H9 (cell line): ENCODE measurements at regions not wholly inside any gene's neighbourhood (a gene's known extent, or its start where the extent isn't known, plus 50 kb on each side); places are given as distances from the start of the nearest gene placed in this dataset.
A peak's percentile ranks its signal among the peaks of the same experiment; 100 is the strongest.
"Not testable (repeated sequence)": the region's sequence is repeated elsewhere in the genome, so short reads cannot be mapped to it uniquely, and the experiment has no call there.

ENCODE experiments used
- DNase-seq: peaks from one replicate; pipeline ENCODE4 v3.0.0-alpha.2; 2017
- H2AFZ ChIP-seq: one replicate; pipeline ENCODE4 v1.6.1; 2013; ENCODE audit warnings: mild to moderate bottlenecking, low read length, control low read depth, moderate library complexity
- H2AK5ac ChIP-seq: 2 replicates; pipeline ENCODE4 v1.6.1; 2013; ENCODE audit warnings: low read length, control low read depth, mixed read lengths; ENCODE audit not compliant: insufficient read length
- H2BK120ac ChIP-seq: one replicate; pipeline ENCODE4 v1.6.1; 2013; ENCODE audit warnings: low read depth, mild to moderate bottlenecking, low read length, control low read depth, inconsistent platforms; ENCODE audit not compliant: poor library complexity, severe bottlenecking
- H2BK12ac ChIP-seq: 2 replicates; pipeline ENCODE4 v1.6.1; 2013; ENCODE audit warnings: low read length, control low read depth, mixed read lengths, low read depth; ENCODE audit not compliant: insufficient read length
- H2BK15ac ChIP-seq: 2 replicates; pipeline ENCODE4 v1.6.1; 2013; ENCODE audit warnings: low read depth, low read length, control low read depth
- H2BK20ac ChIP-seq: one replicate; pipeline ENCODE4 v1.6.1; 2013; ENCODE audit warnings: low read depth, mild to moderate bottlenecking, low read length, control low read depth, inconsistent platforms; ENCODE audit not compliant: poor library complexity, severe bottlenecking
- H2BK5ac ChIP-seq: 2 replicates; pipeline ENCODE4 v1.6.1; 2013; ENCODE audit warnings: low read length, control low read depth, mixed read lengths; ENCODE audit not compliant: insufficient read length
- H3K14ac ChIP-seq: 2 replicates; pipeline ENCODE4 v1.6.1; 2013; ENCODE audit warnings: low read length, control low read depth; ENCODE audit not compliant: insufficient read depth
- H3K18ac ChIP-seq: 2 replicates; pipeline ENCODE4 v1.6.1; 2013; ENCODE audit warnings: low read depth, mild to moderate bottlenecking, mixed read lengths, low read length, control low read depth; ENCODE audit not compliant: insufficient read length
- H3K23ac ChIP-seq: 2 replicates; pipeline ENCODE4 v1.6.1; 2013; ENCODE audit warnings: low read length, control low read depth, mixed read lengths, low read depth; ENCODE audit not compliant: insufficient read length
- H3K23me2 ChIP-seq: 2 replicates; pipeline ENCODE4 v1.6.1; 2013; ENCODE audit warnings: low read depth, mild to moderate bottlenecking, mixed read lengths, low read length, control low read depth; ENCODE audit not compliant: insufficient read length, poor library complexity, severe bottlenecking
- H3K27ac ChIP-seq: 2 replicates; pipeline ENCODE4 v1.5.1; 2013; ENCODE audit warnings: low read length, control low read depth, mixed read lengths, low read depth; ENCODE audit not compliant: insufficient read length
- H3K27me3 ChIP-seq: 2 replicates; pipeline ENCODE4 v1.6.1; 2013; ENCODE audit warnings: low read length, control low read depth, inconsistent platforms; ENCODE audit not compliant: insufficient read depth
- H3K4ac ChIP-seq: 2 replicates; pipeline ENCODE4 v1.6.1; 2013; ENCODE audit warnings: low read depth, mild to moderate bottlenecking, control low read depth, inconsistent platforms, low read length, moderate library complexity
- H3K4me1 ChIP-seq: 2 replicates; pipeline ENCODE4 v1.6.1; 2013; ENCODE audit warnings: low read length, control low read depth, inconsistent platforms; ENCODE audit not compliant: insufficient read depth
- H3K4me2 ChIP-seq: 2 replicates; pipeline ENCODE4 v1.6.1; 2013; ENCODE audit warnings: low read length, control low read depth, mixed read lengths; ENCODE audit not compliant: insufficient read length, insufficient read depth
- H3K56ac ChIP-seq: 2 replicates; pipeline ENCODE4 v1.6.1; 2013; ENCODE audit warnings: low read depth, mild to moderate bottlenecking, mixed read lengths, low read length, control low read depth; ENCODE audit not compliant: insufficient read length
- H3K79me1 ChIP-seq: 2 replicates; pipeline ENCODE4 v1.6.1; 2013; ENCODE audit warnings: low read depth, mild to moderate bottlenecking, moderate library complexity, low read length, control low read depth, inconsistent platforms; ENCODE audit not compliant: insufficient read depth, poor library complexity, severe bottlenecking
- H3K79me2 ChIP-seq: 2 replicates; pipeline ENCODE4 v1.6.1; 2013; ENCODE audit warnings: low read length, control low read depth, inconsistent platforms; ENCODE audit not compliant: insufficient read depth
- H3K9ac ChIP-seq: 2 replicates; pipeline ENCODE4 v1.6.1; 2013; ENCODE audit warnings: low read length, control low read depth, mixed read lengths; ENCODE audit not compliant: insufficient read length; ENCODE audit errors: extremely low read depth
- H3K9me3 ChIP-seq: one replicate; pipeline ENCODE4 v1.6.1; 2013; ENCODE audit warnings: low read depth, low read length, inconsistent platforms; ENCODE audit not compliant: control insufficient read depth
- H3T11ph ChIP-seq: one replicate; pipeline ENCODE4 v1.6.1; 2013; ENCODE audit warnings: mild to moderate bottlenecking, low read length, control low read depth, inconsistent platforms
- H4K20me1 ChIP-seq: one replicate; pipeline ENCODE4 v1.6.1; 2013; ENCODE audit not compliant: control insufficient read depth, insufficient read length, insufficient read depth
- H4K5ac ChIP-seq: 2 replicates; pipeline ENCODE4 v1.6.1; 2013; ENCODE audit warnings: low read depth, mild to moderate bottlenecking, mixed read lengths, low read length, control low read depth; ENCODE audit not compliant: insufficient read length
- H4K8ac ChIP-seq: replicated peaks from 2 replicates; pipeline ENCODE4 v1.6.1; 2013; ENCODE audit warnings: low read length, control low read depth, mixed read lengths, low read depth; ENCODE audit not compliant: insufficient read length
- H4K91ac ChIP-seq: 2 replicates; pipeline ENCODE4 v1.6.1; 2013; ENCODE audit warnings: low read depth, mild to moderate bottlenecking, moderate library complexity, mixed read lengths, low read length, control low read depth; ENCODE audit not compliant: insufficient read length
- H3K27ac Mint-ChIP-seq, 3 experiments: 2 replicates in 2 of 3; 3 replicates in 1 of 3; pipeline ENCODE4 v1.8.0; 2020 to 2021; ENCODE audit warnings: mixed read lengths in 3 of 3, mild to moderate bottlenecking in 1 of 3, moderate library complexity in 1 of 3
- H3K27me3 Mint-ChIP-seq: 2 replicates; pipeline ENCODE4 v1.8.0; 2021; ENCODE audit warnings: low read depth, mild to moderate bottlenecking, moderate library complexity, mixed read lengths
- H3K36me3 Mint-ChIP-seq, 3 experiments: 2 replicates in 2 of 3; 3 replicates in 1 of 3; pipeline ENCODE4 v1.8.0; 2020 to 2021; ENCODE audit warnings: low read depth in 3 of 3, mixed read lengths in 3 of 3; ENCODE audit not compliant: insufficient read depth in 1 of 3
- H3K4me1 Mint-ChIP-seq, 2 experiments: 2 replicates each; pipeline ENCODE4 v1.8.0; 2020; ENCODE audit warnings: mixed read lengths in 2 of 2
- H3K4me3 Mint-ChIP-seq, 2 experiments: 2 replicates in 1 of 2; 3 replicates in 1 of 2; pipeline ENCODE4 v1.8.0; 2020 to 2021; ENCODE audit warnings: mild to moderate bottlenecking in 2 of 2, mixed read lengths in 2 of 2, moderate library complexity in 1 of 2
- H3K9me3 Mint-ChIP-seq, 2 experiments: 2 replicates in 1 of 2; 3 replicates in 1 of 2; pipeline ENCODE4 v1.8.0; 2020; ENCODE audit warnings: mild to moderate bottlenecking in 2 of 2, mixed read lengths in 2 of 2, moderate library complexity in 1 of 2
- CTCF ChIP-seq: fragments of 200-600 bp; sonication (generic); conservative IDR thresholded peaks from 3 replicates; pipeline ENCODE4 v1.8.0; 2021; ENCODE audit warnings: antibody characterized with exemption, mild to moderate bottlenecking
- WGBS: extraction: QIAGEN DNeasy Blood & Tissue Kit; methylation state at CpG from one replicate; pipeline ENCODE4 v1.1.7; 2013; ENCODE audit warnings: missing lambda C conversion rate, low lambda C conversion rate, mixed read lengths; ENCODE audit not compliant: insufficient read length; ENCODE audit errors: extremely low coverage; 5-methylcytosine and 5-hydroxymethylcytosine counted together

- Histone ChIP-seq H2AFZ (no peak overlapping the region), H3K56ac (no peak overlapping the region), H3K4me1 (no peaks in the 10 kb centered on the region; the same call in 1 of the 2 replicates), H3K23ac (no peak overlapping the region), H4K20me1 (no peaks in the 10 kb centered on the region), H4K8ac (no peak overlapping the region), H3K9ac (no peak overlapping the region), H3K14ac (no peak overlapping the region), H2BK120ac (no peak overlapping the region), H4K91ac (no peak overlapping the region), H3K79me1 (no peaks in the 10 kb centered on the region), H2AK5ac (no peak overlapping the region), H3T11ph (no peak overlapping the region), H2BK15ac (0 out of 2 replicates have a peak overlapping the region, but pooled peaks have one; percentile 38), H3K9me3 (no peaks in the 10 kb centered on the region), H4K5ac (no peak overlapping the region), H3K79me2 (no peaks in the 10 kb centered on the region), H3K27me3 (no peaks in the 10 kb centered on the region), H3K4me2 (no peak overlapping the region), H3K23me2 (no peaks in the 10 kb centered on the region), H3K18ac (no peak overlapping the region), H2BK20ac (no peak overlapping the region), H2BK12ac (no peak overlapping the region), H3K27ac (no peak overlapping the region), H3K4ac (no peak overlapping the region), H2BK5ac (no peak overlapping the region)
- Mint-ChIP-seq H3K9me3 (no peaks in the 10 kb centered on the region; a peak in 1 of 5 replicates), H3K36me3 (no peaks in the 10 kb centered on the region; a peak in 1 of 7 replicates), H3K27ac (no peak overlapping the region), H3K4me3 (no peak overlapping the region), H3K27me3 (no peaks in the 10 kb centered on the region), H3K4me1 (peaks cover 18 to 28% of the 10 kb centered on the region in 2 experiments)
- TF ChIP-seq CTCF, result no peak
- no CpG with 5 or more reads among the region's 2 CpGs for WGBS
- DNase-seq, result no peak
Observed at GRCh38 chr5:168142402-168142801, 149.0 kb upstream of the WWC1 start.

- not testable (repeated sequence) for H3K27ac ChIP-seq, H2BK5ac ChIP-seq, H2AFZ ChIP-seq, H4K8ac ChIP-seq, H2BK12ac ChIP-seq, H3K4ac ChIP-seq, H2BK15ac ChIP-seq, H3K4me1 ChIP-seq, H3K18ac ChIP-seq, H3K23me2 ChIP-seq, H4K5ac ChIP-seq, H3K36me3 Mint-ChIP-seq, DNase-seq, H3K14ac ChIP-seq, H2BK120ac ChIP-seq, H3K79me2 ChIP-seq, H3K27ac Mint-ChIP-seq, H3K27me3 Mint-ChIP-seq, H3K4me2 ChIP-seq, H3K27me3 ChIP-seq, H4K91ac ChIP-seq, H3K9ac ChIP-seq, H3K79me1 ChIP-seq, H4K20me1 ChIP-seq, H3K56ac ChIP-seq, H3K9me3 ChIP-seq, H2BK20ac ChIP-seq, H3T11ph ChIP-seq, H3K23ac ChIP-seq, H2AK5ac ChIP-seq, H3K9me3 Mint-ChIP-seq, H3K4me3 Mint-ChIP-seq
- whole genome bisulfite sequencing, result no CpG with 5 or more reads among the region's 7 CpGs
- peaks cover 27 to 35% of the 10 kb centered on the region in 2 experiments for H3K4me1 Mint-ChIP-seq
Observed at GRCh38 chr5:168143521-168143920, 147.9 kb upstream of the WWC1 start.
